CD4-positive, alpha-beta T cell (primary cell): ENCODE measurements at regions not wholly inside any gene's neighbourhood (a gene's known extent, or its start where the extent isn't known, plus 50 kb on each side); places are given as distances from the start of the nearest gene placed in this dataset.

ENCODE experiments used
- ATAC-seq: fragments of 200-7000 bp; cut with Tn5 transposase; one replicate; pipeline ENCODE4 v1.10.0; 2022; ENCODE audit warnings: mild to moderate bottlenecking; ENCODE audit not compliant: poor library complexity
- CTCF ChIA-PET: fragments of 350-600 bp; sonication (Branson Sonifier 250); formaldehyde crosslinking; loops from one replicate; lab custom pipeline; 2021; ENCODE audit warnings: antibody characterized with exemption, inconsistent platforms; lab: Charles Lee
- POLR2A ChIA-PET: fragments of 350-600 bp; sonication (Branson Sonifier 250); formaldehyde crosslinking; loops from one replicate; lab custom pipeline; 2021; ENCODE audit warnings: antibody characterized with exemption, inconsistent platforms; lab: Charles Lee
- DNase-seq, 14 experiments: peaks; one replicate each; pipeline ENCODE4 v3.0.0-alpha.2; 2013 to 2020; ENCODE audit warnings: mixed read lengths in 2 of 14
- H3K27ac ChIP-seq, 2 donors: one replicate each; pipeline versions ENCODE4 v1.5.1 to v1.7.0; 2013; ENCODE audit warnings: low read length in 2 of 2, low read depth in 1 of 2, mild to moderate bottlenecking in 1 of 2
- H3K27me3 ChIP-seq, 2 experiments: 1 replicate in 1 of 2; 2 replicates in 1 of 2; pipeline versions ENCODE4 v1.6.1 to v1.7.0; 2013; ENCODE audit warnings: low read length in 2 of 2, control low read depth in 1 of 2, mild to moderate bottlenecking in 1 of 2, moderate library complexity in 1 of 2; ENCODE audit not compliant: insufficient read depth in 2 of 2, control insufficient read depth in 1 of 2
- H3K36me3 ChIP-seq: one replicate; pipeline ENCODE4 v1.6.1; 2013; ENCODE audit warnings: low read length, control low read depth; ENCODE audit not compliant: insufficient read depth
- H3K4me1 ChIP-seq: one replicate; pipeline ENCODE4 v1.6.1; 2013; ENCODE audit warnings: low read length, control low read depth; ENCODE audit not compliant: insufficient read depth
- H3K4me3 ChIP-seq: one replicate; pipeline ENCODE4 v1.5.1; 2013; ENCODE audit warnings: mild to moderate bottlenecking, low read length, moderate library complexity
- H3K9me3 ChIP-seq, 2 experiments: 1 replicate in 1 of 2; 2 replicates in 1 of 2; pipeline versions ENCODE4 v1.6.1 to v1.7.0; 2013; ENCODE audit warnings: low read length in 2 of 2, mild to moderate bottlenecking in 2 of 2, control low read depth in 1 of 2, moderate library complexity in 1 of 2; ENCODE audit not compliant: control insufficient read depth in 1 of 2, insufficient read depth in 1 of 2
- H3K27ac Mint-ChIP-seq: one replicate; pipeline ENCODE4 v1.8.0; 2020; ENCODE audit warnings: mixed read lengths
- H3K27me3 Mint-ChIP-seq: one replicate; pipeline ENCODE4 v1.8.0; 2021; ENCODE audit warnings: mixed read lengths
- H3K36me3 Mint-ChIP-seq: one replicate; pipeline ENCODE4 v1.8.0; 2021; ENCODE audit warnings: low read depth, mixed read lengths
- H3K4me1 Mint-ChIP-seq: one replicate; pipeline ENCODE4 v1.8.0; 2021; ENCODE audit warnings: low read depth, mixed read lengths
- H3K4me3 Mint-ChIP-seq: one replicate; pipeline ENCODE4 v1.8.0; 2020; ENCODE audit warnings: mild to moderate bottlenecking, mixed read lengths
- H3K9me3 Mint-ChIP-seq: one replicate; pipeline ENCODE4 v1.8.0; 2020; ENCODE audit warnings: mixed read lengths
- CTCF ChIP-seq: fragments of 200-600 bp; IDR thresholded peaks from one replicate; pipeline ENCODE4 v1.8.0; 2022; ENCODE audit warnings: antibody characterized with exemption, mild to moderate bottlenecking
- intact Hi-C, 2 experiments: fragments of 100-400 bp; cut with DNase I in 1 of 2; cut with micrococcal nuclease in 1 of 2; formaldehyde crosslinking; loops; one replicate each; pipeline versions ENCODE4 v1.15.1 to v1.9.0; 2023 to 2025; cut with DNase I, micrococcal nuclease

- CTCF ChIA-PET, result no interaction called here
- H3K4me3 ChIP-seq, result no peak overlapping the region
- H3K9me3 ChIP-seq, result peaks cover 0 to 3% of the 10 kb centered on the region in 2 experiments
Observed at GRCh38 chr6:146990284-146990683, 213.9 kb upstream of the STXBP5 start.

DNA sequence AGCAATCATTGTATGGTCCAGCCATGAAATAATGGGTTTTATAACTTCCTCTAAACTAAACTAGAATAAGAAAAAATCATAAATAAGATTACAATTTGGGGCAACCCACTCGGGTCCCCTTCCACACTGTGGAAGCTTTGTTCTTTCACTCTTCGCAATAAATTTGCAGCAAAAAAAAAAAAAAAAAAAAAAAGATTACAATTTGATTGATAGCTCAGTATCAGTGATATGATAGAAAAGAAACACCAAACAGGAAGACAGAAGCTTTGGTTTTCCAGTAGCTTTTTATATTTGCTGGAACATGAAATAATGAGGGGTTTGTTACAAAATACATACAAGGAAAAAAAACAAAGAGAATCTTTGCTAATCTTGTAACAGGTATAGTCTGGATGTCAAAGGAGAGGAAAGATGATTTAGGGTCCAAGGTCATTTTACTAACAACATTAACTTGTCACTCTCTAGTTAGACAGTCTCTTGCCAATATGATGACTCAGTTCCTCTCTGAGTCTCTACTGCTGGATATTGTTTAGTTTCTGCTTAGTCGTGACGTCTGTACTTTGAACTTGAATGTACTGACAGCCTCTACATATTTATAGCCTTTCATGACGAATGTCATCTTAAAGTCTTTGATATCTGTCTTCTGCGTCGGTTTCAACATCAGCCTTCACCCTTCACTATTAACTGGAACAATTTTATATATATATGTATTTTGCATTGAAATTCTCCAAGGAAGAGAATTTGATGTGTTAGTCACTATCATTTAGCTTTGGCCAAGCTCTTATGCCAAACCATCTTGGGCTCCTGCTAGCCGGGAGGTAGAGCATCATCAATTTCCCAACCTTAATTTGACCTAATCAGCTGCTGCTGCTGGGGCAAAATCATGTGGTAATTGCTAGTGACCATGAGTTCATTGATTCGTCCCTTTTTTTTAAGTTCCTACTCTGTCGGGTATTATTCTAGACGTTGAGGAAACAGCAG, 213.1 kb upstream of the STXBP5 start:
- Mint-ChIP-seq H3K36me3 (no peaks in the 10 kb centered on the region), H3K4me3 (no peak overlapping the region), H3K9me3 (no peaks in the 10 kb centered on the region), H3K27me3 (no peaks in the 10 kb centered on the region), H3K4me1 (no peaks in the 10 kb centered on the region), H3K27ac (no peak overlapping the region)
- H3K9me3 ChIP-seq, result peaks cover 0 to 3% of the 10 kb centered on the region in 2 experiments
- H3K4me1 ChIP-seq, result no peaks in the 10 kb centered on the region
- ATAC-seq (no peak), DNase-seq (no peak)
- CTCF ChIA-PET, result no interaction called here
- H3K27ac ChIP-seq, result no peak overlapping the region
- no peak for TF ChIP-seq CTCF
- POLR2A ChIA-PET, result no interaction called here
- H3K36me3 ChIP-seq, result no peaks in the 10 kb centered on the region
- no peaks in the 10 kb centered on the region for H3K27me3 ChIP-seq
- no peak overlapping the region for H3K4me3 ChIP-seq
- intact Hi-C loops, result no loop called here

More at GRCh38 chr6:146990284-146990683, 213.9 kb upstream of the STXBP5 start:
- POLR2A ChIA-PET, result no interaction called here
- H3K9me3 Mint-ChIP-seq, result peaks cover 4% of the 10 kb centered on the region
- DNase-seq, result no peak
- H3K27me3 Mint-ChIP-seq, result no peaks in the 10 kb centered on the region
- intact Hi-C loops, result no loop called here
- no peak for TF ChIP-seq CTCF
- no peak overlapping the region for H3K4me3 Mint-ChIP-seq
- no peaks in the 10 kb centered on the region for H3K4me1 ChIP-seq
- no peaks in the 10 kb centered on the region for H3K36me3 Mint-ChIP-seq
- no peaks in the 10 kb centered on the region for H3K4me1 Mint-ChIP-seq
- no peaks in the 10 kb centered on the region for H3K27me3 ChIP-seq
- H3K27ac Mint-ChIP-seq, result no peak overlapping the region
- no peaks in the 10 kb centered on the region for H3K36me3 ChIP-seq
- no peak for ATAC-seq
- no peak overlapping the region for H3K27ac ChIP-seq

DNA sequence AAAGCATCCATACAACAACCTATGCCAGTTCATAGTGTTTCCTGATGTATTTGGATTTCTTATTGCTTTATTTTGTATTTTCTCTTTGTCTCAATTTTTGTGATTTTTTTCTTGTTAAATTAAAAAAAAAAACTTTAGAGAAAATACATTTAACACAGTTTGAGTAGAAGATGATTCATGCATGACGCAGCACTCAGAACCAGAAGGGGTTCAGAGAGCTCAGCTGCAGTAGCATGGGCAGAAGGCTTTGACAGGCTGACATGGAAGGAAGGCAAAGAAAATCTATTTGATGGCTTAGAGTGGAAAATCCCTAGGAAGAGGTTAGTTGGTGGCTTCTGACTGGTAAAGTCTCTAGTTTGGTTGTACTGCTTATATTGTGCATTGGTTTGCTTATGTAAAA, 207.2 kb upstream of the STXBP5 start:
- Histone ChIP-seq H3K27ac (no peak overlapping the region), H3K9me3 (no peaks in the 10 kb centered on the region), H3K4me1 (no peaks in the 10 kb centered on the region), H3K4me3 (no peak overlapping the region), H3K27me3 (no peaks in the 10 kb centered on the region), H3K36me3 (no peaks in the 10 kb centered on the region)
- H3K9me3 Mint-ChIP-seq, result no peaks in the 10 kb centered on the region
- no peaks in the 10 kb centered on the region for H3K36me3 Mint-ChIP-seq
- no peaks in the 10 kb centered on the region for H3K4me1 Mint-ChIP-seq
- no peak for ATAC-seq
- intact Hi-C loops, result no loop called here
- no peak for DNase-seq
- H3K27me3 Mint-ChIP-seq, result no peaks in the 10 kb centered on the region
- H3K4me3 Mint-ChIP-seq, result no peak overlapping the region
- ChIA-PET POLR2A (no interaction called here), CTCF (no interaction called here)
- no peak overlapping the region for H3K27ac Mint-ChIP-seq
- TF ChIP-seq CTCF, result no peak
